Breast epithelium (tissue), 3 donors: ENCODE measurements at regions not wholly inside any gene's neighbourhood (a gene's known extent, or its start where the extent isn't known, plus 50 kb on each side); places are given as distances from the start of the nearest gene placed in this dataset.

Experiments used
- CTCF ChIP-seq, 3 donors: fragments of 450-650 bp; IDR thresholded peaks; one replicate each; pipeline ENCODE4 v1.5.1; 2016 to 2017; ENCODE audit warnings: antibody characterized with exemption in 3 of 3, mild to moderate bottlenecking in 3 of 3, moderate library complexity in 3 of 3
- POLR2A ChIP-seq: fragments of 450-650 bp; IDR thresholded peaks from one replicate; pipeline ENCODE4 v1.6.1; 2016; ENCODE audit warnings: antibody characterized with exemption, mild to moderate bottlenecking, moderate library complexity
- POLR2AphosphoS5 ChIP-seq, 3 donors: sonication (generic); formaldehyde crosslinking; IDR thresholded peaks; one replicate each; pipeline ENCODE4 v1.6.1; 2017; ENCODE audit warnings: antibody characterized with exemption in 3 of 3

GRCh38 chr5:153168241-153168640 lies 322.2 kb upstream of the GRIA1 start:
- TF ChIP-seq CTCF (IDR thresholded peaks at IDR 0.05) (no peak), POLR2A (no peak), POLR2AphosphoS5 (IDR thresholded peaks at IDR 0.05) (no peak)
